T1000 (cell line): ENCODE measurements at regions not wholly inside any gene's neighbourhood (a gene's known extent, or its start where the extent isn't known, plus 50 kb on each side); places are given as distances from the start of the nearest gene placed in this dataset.
"Not testable (repeated sequence)": the region's sequence is repeated elsewhere in the genome, so short reads cannot be mapped to it uniquely, and the experiment has no call there.

Source experiments
- DNase-seq: peaks from one replicate; lab custom pipeline; 2025; ENCODE audit warnings: mixed read lengths; lab: John Stamatoyannopoulos, UW

DNA sequence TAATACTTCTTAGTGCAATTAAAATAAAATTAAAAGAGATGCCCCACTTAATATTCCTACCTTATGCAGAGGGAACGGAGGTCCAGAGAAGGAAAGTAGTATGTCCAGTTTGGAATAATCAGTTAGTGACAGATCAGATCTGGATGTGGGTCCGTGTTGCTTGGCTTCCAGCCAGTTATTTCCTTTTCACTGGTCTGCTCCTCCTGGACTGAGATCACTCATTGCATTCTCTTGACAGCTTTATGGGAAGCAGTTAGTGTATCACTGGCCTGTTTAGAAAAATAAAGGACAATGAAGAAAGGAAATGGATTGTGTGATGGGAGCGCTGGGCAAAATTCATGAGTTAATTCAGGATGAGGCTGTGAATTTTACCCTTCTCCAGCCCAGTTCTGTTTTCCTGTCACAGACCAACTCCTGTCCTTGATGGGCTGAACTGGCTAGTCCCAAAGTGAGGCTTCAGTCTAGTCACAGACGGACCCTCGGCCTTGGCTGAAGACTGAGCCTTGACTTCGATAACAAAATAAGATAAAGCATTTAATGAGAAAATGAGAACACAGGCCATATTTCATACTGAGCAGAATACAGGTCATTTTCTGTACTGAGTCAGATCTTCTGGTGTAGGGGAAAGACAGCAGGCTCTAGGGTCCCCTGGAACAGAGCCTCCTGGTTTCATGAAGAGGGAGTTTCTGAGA is 85.2 kb upstream of the TRABD2B start:
- DNase-seq, result no peak

DNA sequence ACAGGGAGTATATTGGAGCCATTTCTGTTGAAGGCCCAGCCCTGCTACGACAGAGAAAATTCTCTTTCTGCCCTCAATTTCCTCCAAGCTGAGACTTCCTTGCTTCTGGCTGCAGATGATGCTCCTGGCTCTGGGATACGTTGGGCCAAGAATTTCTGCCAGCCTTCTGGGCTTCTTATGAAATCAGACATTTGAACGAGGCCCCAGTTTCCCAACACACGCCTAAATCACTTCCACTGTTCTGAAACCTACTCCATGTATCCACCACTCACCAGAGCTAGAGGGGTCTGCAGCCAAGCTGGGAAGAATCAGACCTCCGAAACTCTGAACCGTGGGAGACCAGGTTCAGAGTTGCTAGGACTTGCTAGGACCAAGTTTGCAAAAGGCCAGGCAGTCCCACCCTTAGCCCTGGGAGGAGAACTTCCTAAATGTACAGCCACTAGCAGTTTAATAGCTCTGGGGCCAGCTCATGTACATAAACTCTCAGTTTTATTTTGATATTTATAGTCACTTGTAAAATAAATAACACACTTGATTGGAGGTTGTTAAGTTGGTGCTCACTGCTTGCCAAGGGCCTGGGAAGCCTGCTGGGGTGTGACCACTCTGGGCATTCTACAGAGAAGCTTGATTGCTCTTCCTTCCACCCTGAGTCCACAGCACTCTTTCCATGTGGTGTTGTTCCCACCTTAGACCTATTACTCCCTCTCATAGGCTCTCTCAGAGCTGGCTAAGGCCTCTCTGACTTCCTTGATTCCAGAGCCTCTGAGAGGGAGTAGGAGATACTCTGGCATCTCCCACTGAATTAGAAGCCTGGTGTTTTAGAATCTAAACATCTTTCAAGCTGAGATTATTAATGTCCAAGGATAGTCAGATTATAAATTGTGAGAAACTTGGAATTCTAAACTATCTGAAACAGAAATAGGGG is 83.4 kb upstream of the TRABD2B start:
- no peak for DNase-seq

DNA sequence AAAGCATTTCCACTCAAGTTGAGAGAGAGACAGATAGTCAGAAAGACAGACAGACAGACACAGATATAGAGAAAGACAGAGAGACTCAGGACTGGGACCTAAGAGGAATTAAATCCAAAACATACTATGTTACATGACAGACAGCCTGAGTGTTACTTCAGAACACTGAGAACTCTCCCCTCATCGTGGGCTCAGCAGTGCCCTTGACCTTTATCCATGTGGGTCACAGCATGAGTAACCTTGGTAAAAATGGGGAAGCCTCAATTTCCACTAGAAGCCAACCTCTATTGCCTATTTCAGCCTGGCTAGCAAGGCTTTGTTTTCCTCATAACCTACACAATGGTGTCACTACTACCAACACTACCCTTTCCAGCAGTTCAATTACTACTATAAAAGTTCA is 81.9 kb upstream of the TRABD2B start:
- DNase-seq, result no peak

DNA sequence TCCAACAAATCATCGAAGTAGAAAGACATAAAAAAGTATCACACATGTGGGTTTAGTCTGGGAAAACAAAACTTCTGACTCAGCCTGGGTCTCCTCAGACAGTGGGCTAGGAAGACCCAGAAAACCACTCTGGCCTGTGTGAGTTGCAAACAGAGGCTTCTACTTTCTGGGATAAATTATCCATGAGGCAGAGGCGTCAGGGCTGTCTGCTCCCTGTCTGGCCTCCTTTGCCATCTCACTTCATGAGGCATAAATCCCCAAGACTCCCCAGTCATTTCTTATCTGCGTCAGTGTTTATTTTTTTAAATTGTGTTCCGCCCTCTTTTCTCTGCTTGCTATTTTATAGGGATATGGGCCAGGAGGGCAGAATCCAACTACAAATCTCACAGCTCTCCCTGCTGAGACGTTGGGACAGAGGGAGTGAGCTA is 80.6 kb upstream of the TRABD2B start:
- DNase-seq, result no peak

DNA sequence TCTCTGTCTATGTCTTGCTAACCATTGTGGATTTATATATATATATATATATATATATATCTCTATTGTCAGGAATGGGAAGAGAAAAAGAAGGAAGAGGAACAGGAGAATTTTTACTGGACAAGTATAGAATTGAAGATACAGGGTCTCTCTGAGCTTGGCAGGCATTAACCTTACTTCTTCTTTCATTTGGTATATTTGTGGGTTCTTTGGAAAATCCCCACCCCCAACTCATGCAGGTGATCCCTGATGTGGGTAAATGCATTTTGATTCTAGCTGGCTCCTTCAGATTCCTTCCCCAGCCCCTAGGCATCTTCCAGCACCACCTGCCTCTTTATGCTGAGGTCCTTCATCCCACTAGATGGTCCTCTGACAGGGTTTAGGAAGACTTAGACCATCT is 78.8 kb upstream of the TRABD2B start:
- no peak for DNase-seq

DNA sequence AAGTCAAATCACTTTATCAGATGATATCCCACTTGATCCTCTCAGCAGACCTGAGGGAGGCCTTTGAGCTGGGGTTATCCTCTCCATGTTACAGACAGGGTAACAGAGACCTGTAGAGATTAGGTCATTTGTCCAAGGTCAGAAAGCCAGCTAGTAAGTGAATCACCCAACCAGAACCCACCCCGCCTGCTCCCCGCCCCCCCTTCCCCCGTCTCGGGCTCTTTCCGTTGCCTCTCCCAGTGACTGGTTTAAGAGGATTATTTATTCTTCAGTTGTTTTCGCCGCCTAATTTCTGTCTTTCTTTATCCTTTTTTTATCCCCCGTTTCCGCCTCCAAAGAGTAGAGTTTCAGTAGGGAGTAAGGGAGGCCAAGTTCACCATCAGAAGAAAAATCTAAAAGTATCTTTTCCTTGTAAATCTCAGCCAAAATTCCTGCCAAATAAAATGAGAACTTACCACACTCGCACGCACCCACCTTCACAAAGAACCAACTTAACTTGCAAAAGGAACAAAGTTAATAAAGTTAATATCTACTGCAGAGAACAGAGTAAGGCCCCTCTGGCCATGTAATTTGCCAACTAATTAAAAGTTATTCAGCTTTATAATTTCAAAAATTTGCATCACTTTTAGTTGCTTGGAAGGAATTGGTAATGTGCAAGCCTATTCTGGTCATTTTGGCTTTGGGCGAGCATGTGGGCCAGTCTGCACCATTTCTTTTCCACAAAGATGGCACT is 76.8 kb upstream of the TRABD2B start:
- no peak for DNase-seq

DNA sequence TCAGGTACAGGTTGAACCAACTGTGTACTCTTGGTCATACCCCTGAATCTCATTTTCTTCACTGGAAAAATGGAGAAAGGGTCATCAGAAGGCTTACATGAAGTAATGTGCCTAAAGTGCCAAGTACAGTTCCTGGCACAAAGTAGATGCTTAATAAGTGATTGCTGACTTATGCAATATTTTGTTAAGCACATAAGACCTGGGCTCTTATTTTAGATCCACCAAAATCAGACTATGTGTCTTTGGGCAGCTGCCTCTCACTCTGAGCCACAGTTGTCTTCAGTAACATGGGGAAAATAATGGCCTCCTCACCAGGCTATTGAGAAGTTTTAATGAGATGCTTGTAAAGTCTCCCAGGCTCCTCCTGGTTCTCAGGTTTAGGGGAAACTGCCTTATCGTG is 74.3 kb upstream of the TRABD2B start:
- no peak for DNase-seq

DNA sequence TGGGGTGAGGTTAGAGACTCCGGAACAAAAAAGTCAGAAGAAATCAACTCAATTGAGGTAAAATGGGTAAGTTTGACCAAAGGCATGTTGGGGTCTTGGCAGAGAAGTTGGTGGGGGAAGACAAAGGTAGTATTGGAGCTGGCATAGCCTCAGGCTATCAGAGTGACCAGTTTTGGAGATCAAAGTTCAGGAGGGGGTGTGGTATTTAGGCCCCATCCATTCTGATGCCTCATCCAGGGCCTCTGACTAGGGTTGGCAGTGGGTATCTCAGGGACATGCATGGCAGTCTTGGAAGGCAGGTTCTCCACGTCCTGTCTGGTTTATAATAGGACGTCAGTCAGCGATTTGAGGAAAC is 73.2 kb upstream of the TRABD2B start:
- no peak for DNase-seq

DNA sequence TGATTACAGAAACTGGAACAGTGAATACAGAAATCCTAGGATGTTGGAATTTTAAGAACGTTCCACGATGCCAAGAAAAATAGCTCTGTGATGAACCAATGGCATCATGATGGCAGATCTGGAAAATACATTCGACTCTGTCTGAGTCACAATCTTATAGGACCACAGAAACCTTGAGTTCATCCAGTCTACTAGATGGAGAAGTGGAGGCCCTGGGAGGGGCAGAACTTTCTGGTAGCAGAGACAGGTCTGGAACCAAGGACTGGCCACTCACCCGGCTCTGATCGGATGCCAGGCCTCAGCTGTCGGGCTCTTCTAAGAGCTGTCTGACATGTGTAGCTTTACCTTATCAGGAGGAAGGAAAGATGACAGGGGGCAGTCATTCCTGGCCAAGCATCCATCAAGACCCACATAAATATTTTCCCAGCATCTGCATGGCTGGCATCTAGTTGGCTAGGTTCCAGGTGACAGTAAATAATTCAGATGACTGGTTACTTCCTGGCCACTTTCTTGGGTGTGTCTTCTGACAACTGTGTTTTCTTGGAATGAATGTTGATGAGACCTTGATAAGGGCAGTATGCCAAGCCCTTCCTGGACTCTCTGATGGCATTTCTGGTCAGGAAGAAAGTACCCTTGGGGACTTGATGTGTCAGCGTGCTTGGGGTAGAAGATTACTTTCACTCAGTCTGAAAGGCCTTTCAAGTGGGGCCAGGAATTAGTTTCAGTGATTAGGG is 72.6 kb upstream of the TRABD2B start:
- DNase-seq, result peak; percentile 14

DNA sequence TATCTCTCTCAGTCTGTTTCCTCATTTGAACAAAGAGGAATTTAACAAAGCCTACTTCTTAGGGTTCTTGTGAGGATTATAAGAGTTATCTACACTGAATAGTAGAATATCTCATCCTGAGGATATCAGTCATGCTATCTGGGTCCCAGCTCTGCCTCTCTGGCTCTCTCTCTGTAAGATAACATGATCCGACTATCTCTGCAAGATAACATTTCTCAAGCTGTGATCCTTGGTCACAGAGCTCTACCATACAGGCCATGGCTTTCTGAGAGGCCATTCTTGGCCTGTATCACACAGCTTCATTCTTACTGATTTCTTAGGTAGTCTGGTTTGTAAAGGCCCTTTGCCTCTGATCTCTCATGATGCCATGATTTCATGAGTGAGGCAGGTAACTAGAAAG is 71.0 kb upstream of the TRABD2B start:
- DNase-seq, result no peak

DNA sequence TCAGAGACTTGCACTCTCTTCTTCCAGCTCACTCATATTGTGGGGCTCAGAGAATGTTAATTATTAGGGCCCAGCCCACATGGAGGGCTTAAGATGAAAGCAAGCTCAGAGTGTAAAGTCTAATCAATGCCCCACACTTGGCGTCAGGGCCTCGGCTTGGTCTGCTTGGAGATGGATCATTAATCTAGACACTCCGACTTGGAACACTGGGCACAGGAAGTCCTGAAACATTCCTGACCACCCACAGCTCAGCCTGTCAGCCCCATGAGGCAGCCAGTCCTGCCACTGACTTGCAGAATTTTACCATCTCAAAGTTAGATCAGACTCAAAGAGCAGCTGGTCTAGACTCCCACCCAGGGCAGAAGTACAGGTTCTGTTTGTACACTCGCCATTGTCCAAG is 69.8 kb upstream of the TRABD2B start:
- no peak for DNase-seq

DNA sequence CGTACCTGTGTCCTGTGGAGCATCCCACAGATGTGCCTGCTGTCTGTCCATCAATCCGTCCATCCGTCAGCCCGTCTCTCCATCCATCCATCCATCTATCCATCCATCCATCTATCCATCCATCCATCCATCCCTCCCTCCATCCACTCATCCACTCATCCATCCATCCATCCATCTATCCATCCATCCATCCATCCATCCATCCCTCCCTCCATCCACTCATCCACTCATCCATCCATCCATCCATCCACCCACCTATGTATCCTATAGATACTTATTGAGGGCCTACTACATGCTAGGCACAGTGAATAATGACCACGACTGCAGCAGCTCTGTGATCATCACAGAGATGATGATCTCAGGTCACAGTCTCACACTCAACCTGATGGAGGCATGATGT is 67.5 kb upstream of the TRABD2B start:
- DNase-seq, result not testable (repeated sequence)

DNA sequence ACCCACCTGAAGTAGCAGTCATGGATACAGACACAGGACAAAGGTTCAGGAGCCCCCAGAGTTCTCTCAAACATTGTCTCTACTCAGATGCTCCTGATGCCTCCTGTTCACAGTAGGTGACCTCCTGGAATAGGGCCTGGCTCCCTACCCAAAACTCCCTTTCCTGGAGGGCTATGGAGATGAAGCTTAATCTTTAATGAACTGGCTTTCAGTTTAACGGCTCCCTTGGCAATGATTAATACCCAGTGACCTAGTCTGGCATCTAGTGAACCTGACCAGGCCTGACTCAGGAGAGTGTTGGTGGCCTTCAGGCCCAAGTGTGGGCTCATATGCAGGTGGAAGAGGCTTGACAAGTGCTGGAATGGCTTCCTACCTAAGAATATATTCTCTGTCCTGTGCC is 65.2 kb upstream of the TRABD2B start:
- DNase-seq, result no peak

DNA sequence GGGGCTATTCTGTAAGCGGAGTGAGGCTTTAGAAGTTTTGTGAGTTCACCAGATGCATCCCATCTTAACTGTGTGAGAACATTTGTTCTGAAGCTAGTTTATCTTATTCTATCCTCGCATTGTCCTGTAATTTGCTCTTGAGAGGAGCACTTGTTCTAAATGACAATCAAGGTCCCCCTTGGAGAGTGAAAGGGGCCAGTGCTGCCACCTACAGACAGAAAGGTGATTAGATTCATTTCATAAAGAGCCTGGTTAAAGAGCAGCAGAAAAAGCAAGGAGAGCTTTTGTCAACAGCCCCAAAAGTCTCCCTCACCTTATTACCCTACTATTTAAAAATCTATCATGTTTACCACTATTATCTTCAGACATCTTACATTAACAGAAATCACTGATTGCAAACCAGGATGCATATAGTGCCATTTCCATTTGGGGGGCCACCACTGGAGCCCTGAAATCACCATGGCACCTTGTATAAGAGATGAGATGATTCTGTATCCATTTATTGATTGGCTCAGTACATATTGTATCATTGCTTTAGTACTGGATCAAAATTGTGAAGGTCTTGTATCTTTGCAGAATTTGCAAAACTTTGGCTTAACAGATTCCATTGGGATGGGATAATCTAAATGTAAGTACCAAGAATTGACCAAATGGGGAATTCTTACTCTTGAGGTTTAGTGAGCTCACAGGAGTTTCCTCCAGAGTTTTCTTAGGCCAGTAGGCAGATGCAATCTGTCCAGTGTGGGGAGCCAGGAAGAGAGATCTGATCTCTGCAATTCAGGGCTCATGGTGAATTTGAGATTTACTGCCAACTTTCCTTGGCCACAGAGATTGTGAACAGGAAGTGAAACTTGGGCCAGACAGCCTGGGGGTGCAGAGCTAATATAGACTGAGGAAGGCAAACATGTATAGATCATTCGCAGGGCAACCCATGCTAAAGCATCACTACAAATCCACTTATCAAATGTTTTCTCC is 64.3 kb upstream of the TRABD2B start:
- DNase-seq, result no peak

DNA sequence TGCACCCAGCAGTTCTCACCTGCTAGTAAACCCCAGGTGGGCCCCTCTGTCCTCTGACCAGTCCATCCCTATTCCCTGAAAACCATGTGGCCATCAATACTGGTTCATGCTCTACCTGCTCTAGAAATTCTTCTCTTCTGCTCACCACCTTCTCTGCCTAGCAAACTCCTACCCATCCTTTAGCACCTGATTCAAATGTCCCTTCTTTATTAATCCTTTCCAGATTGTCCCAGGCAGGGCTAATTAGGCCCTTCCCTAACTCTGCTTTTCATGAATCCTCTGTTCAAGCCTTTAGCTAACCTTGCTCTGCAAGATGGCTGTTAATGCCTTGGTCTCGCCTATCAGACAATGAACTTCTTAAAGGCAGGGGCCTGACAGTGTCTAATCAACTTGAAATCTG is 62.1 kb upstream of the TRABD2B start:
- no peak for DNase-seq

DNA sequence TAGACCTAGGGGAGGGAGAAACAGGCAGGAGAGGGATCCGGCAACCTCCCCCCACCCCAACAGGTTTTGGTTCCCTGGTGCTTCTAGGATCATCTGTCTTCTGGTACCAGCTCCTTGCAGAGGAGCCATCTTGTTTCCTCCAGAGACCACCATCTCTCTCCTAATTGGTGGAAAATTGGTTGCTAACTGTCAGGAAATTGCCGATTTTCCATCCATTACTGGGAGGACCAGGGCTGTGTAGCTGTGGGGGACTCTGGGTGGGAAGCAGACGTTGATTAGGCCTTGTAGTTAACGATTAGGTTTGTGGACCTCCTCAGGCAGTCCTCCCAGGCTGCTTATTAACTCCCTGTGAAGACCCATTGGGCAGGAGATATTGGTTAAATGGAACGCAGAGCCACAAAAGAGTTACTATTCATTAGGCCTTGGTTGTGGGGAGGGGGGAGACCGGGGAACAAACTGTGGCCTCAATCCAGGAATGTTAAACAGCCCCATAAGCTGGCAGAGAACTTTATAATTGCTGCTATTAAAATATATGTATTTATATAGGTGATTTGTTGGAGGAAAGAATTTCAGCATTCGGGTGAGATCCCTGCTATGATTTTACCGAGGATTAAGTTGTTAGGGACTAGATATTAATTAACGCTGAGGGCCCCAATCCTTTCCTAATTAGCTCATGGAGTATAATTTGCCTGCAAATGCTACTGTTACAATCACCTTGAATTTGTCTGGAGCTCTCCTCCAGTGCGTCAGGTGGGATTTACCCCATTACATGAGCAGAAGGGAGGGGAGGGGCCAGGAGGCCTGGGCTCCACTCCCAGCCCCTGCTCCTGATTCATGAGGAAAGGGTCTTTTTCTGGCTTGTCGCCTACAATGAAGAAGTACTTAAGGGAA is 61.2 kb upstream of the TRABD2B start:
- DNase-seq, result no peak

DNA sequence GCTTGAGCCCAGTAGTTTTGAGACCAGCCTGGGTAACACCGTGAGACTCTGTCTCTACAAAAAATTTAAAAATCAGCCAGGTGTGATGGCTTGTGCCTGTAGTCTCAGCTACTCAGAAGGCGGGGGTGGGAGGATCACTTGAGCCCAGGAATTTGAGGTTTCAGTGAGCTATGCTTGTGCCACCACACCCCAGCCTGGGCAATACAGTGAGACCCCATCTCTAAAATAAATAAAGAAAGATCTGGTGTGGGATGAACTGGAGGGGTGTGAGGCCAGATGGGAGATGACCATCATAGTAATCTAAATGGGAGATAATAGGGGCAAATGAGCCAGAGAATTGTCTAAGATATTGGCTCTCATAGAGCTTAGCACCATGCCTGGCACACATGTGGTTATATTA is 60.1 kb upstream of the TRABD2B start:
- DNase-seq, result no peak

DNA sequence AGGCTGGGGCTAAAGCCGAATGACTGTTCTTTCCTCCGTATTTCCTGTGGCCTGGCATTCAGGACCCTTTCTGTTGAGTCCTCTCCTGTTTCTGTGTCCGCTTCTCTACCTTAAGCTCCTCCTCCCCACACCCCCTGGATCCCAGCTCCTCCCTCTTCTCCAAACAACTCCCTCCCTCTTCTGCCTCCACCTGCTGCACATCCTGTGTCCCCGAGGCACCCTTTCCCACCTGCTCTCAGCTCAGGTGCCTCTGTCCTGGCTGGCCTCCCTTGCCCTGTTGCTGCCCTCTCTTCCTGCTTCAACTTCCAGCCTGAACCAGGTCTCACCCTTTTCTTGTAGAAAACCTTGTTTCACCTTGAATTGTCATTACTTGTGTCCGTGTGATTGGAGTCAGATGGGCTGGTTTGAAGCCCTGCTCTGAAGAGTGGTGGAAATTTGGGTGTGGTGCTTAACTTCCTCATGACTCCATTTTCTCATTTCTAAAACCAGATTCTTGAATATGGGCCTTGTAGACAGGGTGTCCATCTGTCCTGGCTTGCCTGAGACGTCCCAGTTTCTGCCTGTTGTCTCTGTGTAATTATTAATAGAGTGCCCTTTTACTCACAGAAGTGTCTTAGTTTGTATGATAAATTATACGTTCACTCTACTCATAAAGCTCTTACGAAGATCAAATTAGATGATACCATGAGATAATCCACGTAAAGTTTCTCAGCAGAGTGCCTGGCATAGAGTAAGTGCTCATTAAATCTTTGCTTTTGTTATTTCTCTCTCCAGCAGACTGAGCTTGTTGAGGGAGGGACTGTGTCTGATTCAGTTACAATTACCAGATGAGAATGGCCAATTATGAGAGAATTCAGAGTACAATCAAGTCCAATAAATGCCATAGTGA is 58.9 kb upstream of the TRABD2B start:
- DNase-seq, result no peak

DNA sequence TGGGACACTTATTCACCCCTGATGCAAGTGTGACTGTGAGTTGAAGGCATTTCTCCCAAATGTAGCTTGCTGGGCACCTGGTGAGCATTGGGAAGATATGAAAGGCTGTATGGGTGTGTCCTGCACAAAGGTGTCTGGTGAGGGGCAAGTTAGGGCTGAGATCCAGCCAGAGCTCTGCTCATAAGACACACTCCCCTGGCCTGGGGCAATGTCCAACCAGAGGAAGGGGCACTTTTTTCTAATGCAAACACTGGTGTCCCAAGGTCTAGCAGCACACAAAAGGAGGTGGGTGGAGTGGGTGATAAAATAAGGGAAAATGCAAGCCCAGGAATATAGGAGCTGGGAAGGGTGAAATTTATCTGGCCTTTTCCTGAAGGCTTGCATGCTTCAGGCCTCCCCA is 57.0 kb upstream of the TRABD2B start:
- DNase-seq, result no peak
